ENCODE measurements at regions not wholly inside any gene's neighbourhood (a gene's known extent, or its start where the extent isn't known, plus 50 kb on each side); places are given as distances from the start of the nearest gene placed in this dataset.
A peak's percentile ranks its signal among the peaks of the same experiment; 100 is the strongest.

DNA sequence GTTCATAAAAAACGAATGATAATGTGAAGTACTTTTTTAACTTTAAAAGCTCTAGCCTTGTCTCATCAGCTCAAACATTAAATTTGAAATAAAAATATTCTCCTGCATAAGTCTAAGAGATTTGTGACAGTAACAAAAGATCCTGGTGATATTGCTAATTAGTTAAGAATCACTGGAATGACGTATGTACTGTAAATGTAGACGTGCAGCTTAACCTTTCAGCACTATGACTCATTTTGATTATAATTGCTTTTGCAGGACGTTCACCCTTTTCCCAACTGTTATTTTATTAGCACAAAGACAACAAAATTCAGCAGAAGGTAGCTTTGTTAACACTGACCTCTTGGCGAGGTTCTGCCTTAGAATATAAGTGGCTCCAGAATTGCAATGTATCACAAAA lies 68.6 kb downstream of the TENT5A start:
- no peak for TF ChIP-seq FOXP2 (optimal IDR thresholded peaks at IDR 0.05; ENCODE audit: borderline replicate concordance, extremely low read depth, extremely low read length, insufficient read depth)
- TF ChIP-seq SIN3A (IDR thresholded peaks at IDR 0.05; ENCODE audit: borderline replicate concordance, insufficient read depth, low read length) = peak; percentile 56; the same call in 1 of the 2 replicates

- TF ChIP-seq REST (IDR thresholded peaks at IDR 0.05; ENCODE audit: insufficient read depth in 1 of 2, low read depth in 2 of 2, low read length in 2 of 2) (no peak), POLR2AphosphoS5 (IDR thresholded peaks at IDR 0.05; ENCODE audit: low read depth, low read length) (no peak), SIN3A (IDR thresholded peaks at IDR 0.05; ENCODE audit: borderline replicate concordance, insufficient read depth, low read length) (no peak), FOXP2 (optimal IDR thresholded peaks at IDR 0.05; ENCODE audit: borderline replicate concordance, extremely low read depth, extremely low read length, insufficient read depth) (no peak), TAF1 (IDR thresholded peaks at IDR 0.05; ENCODE audit: borderline replicate concordance, insufficient read depth, low read length) (no peak)
These were observed 69.4 kb downstream of the TENT5A start for GRCh38 chr6:81682858-81683620.

DNA sequence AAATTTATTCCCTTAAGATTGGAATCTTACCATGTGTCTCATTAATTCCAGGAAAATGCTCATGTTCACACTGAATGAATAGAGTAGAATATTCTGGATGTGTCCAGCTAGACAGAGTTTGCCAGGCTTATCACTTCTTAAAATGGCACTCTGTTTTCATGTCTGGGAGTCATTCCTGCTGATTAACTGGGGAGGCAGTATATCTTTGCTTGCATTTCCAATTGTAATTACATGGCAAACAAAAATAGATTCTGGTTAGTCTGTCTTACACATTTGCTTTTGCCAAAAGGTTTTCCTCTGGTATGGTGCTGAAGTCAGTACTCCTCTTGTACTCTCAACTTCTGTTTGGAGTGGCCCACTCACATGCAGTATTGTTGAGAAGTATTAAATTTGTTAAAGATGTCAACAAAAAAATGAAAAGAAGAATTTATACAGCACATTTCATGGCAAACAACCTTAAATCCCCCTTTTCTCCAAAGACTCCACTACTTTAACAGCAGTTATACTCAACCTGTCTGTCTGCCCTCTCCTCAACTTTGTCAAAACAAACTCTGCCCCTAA lies 70.2 kb downstream of the TENT5A start:
- no peak for TF ChIP-seq SIN3A (IDR thresholded peaks at IDR 0.05; ENCODE audit: borderline replicate concordance, insufficient read depth, low read length)
- no peak for TF ChIP-seq REST (IDR thresholded peaks at IDR 0.05; ENCODE audit: insufficient read depth in 1 of 2, low read depth in 2 of 2, low read length in 2 of 2)
- TF ChIP-seq FOXP2 (optimal IDR thresholded peaks at IDR 0.05; ENCODE audit: borderline replicate concordance, extremely low read depth, extremely low read length, insufficient read depth) = no peak
- TF ChIP-seq TAF1 (IDR thresholded peaks at IDR 0.05; ENCODE audit: borderline replicate concordance, insufficient read depth, low read length) = no peak
- no peak for TF ChIP-seq POLR2AphosphoS5 (IDR thresholded peaks at IDR 0.05; ENCODE audit: low read depth, low read length)

DNA sequence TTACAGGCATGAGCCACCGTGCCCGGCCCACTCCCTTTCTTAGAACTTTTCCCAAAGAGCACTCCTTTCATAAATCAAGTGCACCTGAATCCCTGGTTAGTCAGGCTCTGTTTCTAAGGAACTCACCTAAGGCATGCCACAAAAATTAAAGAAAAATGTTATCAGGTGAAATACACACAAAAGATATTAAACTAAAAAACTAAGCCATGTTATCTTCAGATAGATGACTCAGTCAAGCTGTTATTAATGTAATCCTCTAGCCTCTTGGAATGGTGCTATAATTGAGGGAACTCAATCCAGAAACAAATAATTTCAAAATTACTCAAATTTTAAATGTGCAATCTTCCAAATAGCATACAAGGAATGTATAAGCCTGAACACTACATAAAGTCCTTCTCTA lies 83.0 kb downstream of the TENT5A start:
- TF ChIP-seq SIN3A (IDR thresholded peaks at IDR 0.05; ENCODE audit: borderline replicate concordance, insufficient read depth, low read length) (no peak), REST (IDR thresholded peaks at IDR 0.05; ENCODE audit: insufficient read depth in 1 of 2, low read depth in 2 of 2, low read length in 2 of 2) (no peak), TAF1 (IDR thresholded peaks at IDR 0.05; ENCODE audit: borderline replicate concordance, insufficient read depth, low read length) (no peak), FOXP2 (optimal IDR thresholded peaks at IDR 0.05; ENCODE audit: borderline replicate concordance, extremely low read depth, extremely low read length, insufficient read depth) (no peak), POLR2AphosphoS5 (IDR thresholded peaks at IDR 0.05; ENCODE audit: low read depth, low read length) (no peak)

DNA sequence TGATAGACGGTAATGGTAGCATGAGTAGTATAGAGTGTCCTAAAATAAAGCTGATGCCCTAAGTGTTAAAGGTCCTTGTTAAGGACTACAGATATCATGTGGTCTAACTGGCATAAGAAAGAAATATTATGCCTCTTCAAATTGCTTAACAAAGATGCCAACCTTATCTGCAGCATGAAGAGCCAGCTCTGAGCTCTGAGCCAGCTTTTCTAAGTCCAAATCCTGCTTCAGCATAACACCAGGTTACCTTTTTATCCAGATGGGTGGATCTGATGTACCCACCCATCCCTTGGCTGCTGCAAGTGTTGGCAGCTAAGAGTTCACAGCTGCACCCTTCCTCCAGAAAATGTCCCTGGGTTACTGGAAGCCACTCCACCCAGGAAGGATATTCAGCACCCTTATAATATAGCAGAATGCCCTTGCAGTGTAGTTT lies 83.8 kb downstream of the TENT5A start:
- TF ChIP-seq TAF1 (IDR thresholded peaks at IDR 0.05; ENCODE audit: borderline replicate concordance, insufficient read depth, low read length) (no peak), FOXP2 (optimal IDR thresholded peaks at IDR 0.05; ENCODE audit: borderline replicate concordance, extremely low read depth, extremely low read length, insufficient read depth) (no peak), POLR2AphosphoS5 (IDR thresholded peaks at IDR 0.05; ENCODE audit: low read depth, low read length) (no peak)

GRCh38 chr6:81666481-81666880 lies 86.0 kb downstream of the TENT5A start:
- no peak for TF ChIP-seq TAF1 (IDR thresholded peaks at IDR 0.05; ENCODE audit: borderline replicate concordance, insufficient read depth, low read length)
- no peak for TF ChIP-seq REST (IDR thresholded peaks at IDR 0.05; ENCODE audit: insufficient read depth in 1 of 2, low read depth in 2 of 2, low read length in 2 of 2)
- no peak for TF ChIP-seq SIN3A (IDR thresholded peaks at IDR 0.05; ENCODE audit: borderline replicate concordance, insufficient read depth, low read length)
- TF ChIP-seq POLR2AphosphoS5 (IDR thresholded peaks at IDR 0.05; ENCODE audit: low read depth, low read length) = no peak
- TF ChIP-seq FOXP2 (optimal IDR thresholded peaks at IDR 0.05; ENCODE audit: borderline replicate concordance, extremely low read depth, extremely low read length, insufficient read depth) = no peak

All from PFSK-1 (cell line).